HG02623 (cell line): ENCODE measurements at regions not wholly inside any gene's neighbourhood (a gene's known extent, or its start where the extent isn't known, plus 50 kb on each side); places are given as distances from the start of the nearest gene placed in this dataset.
A peak's percentile ranks its signal among the peaks of the same experiment; 100 is the strongest.

Experiments used
- ATAC-seq: cut with Tn5 transposase; IDR thresholded peaks from one replicate; pipeline ENCODE4 v1.9.1; 2021; ENCODE audit warnings: moderate library complexity; ENCODE audit not compliant: unreplicated experiment

GRCh38 chr3:161794551-161794950, 297.9 kb downstream of the OTOL1 start:
- no peak for ATAC-seq

- ATAC-seq, result no peak
Measured at GRCh38 chr3:161796312-161796711, 299.7 kb downstream of the OTOL1 start.

GRCh38 chr3:161796780-161797179, 300.2 kb downstream of the OTOL1 start:
- no peak for ATAC-seq

- no peak for ATAC-seq
Measured at GRCh38 chr3:161798016-161798415, 301.4 kb downstream of the OTOL1 start.

- ATAC-seq, result no peak
Measured at GRCh38 chr3:161800985-161801559, 304.5 kb downstream of the OTOL1 start.

GRCh38 chr3:161818106-161818505, 321.5 kb downstream of the OTOL1 start:
- no peak for ATAC-seq

GRCh38 chr3:161821591-161821990, 325.0 kb downstream of the OTOL1 start:
- no peak for ATAC-seq

GRCh38 chr3:161822291-161822690, 325.7 kb downstream of the OTOL1 start:
- ATAC-seq, result no peak

GRCh38 chr3:161823910-161824309, 327.3 kb downstream of the OTOL1 start:
- ATAC-seq, result no peak

GRCh38 chr3:161838021-161838420, 341.4 kb downstream of the OTOL1 start:
- ATAC-seq, result no peak

- no peak for ATAC-seq
Measured at GRCh38 chr3:161848376-161848775, 351.8 kb downstream of the OTOL1 start.

GRCh38 chr3:161851941-161852566, 355.4 kb downstream of the OTOL1 start:
- peak; percentile 92 for ATAC-seq

GRCh38 chr3:161852744-161853143, 356.1 kb downstream of the OTOL1 start:
- ATAC-seq, result no peak

GRCh38 chr3:161854232-161854771, 357.7 kb downstream of the OTOL1 start:
- ATAC-seq, result no peak

GRCh38 chr3:161859057-161859456, 362.4 kb downstream of the OTOL1 start:
- ATAC-seq, result no peak

GRCh38 chr3:161859865-161860450, 363.4 kb downstream of the OTOL1 start:
- ATAC-seq, result no peak

- ATAC-seq, result no peak
Measured at GRCh38 chr3:161863775-161864174, 367.2 kb downstream of the OTOL1 start.

GRCh38 chr3:161866176-161866575, 369.6 kb downstream of the OTOL1 start:
- ATAC-seq, result no peak

GRCh38 chr3:161875483-161875882, 378.9 kb downstream of the OTOL1 start:
- ATAC-seq, result no peak

GRCh38 chr3:161879470-161879869, 382.9 kb downstream of the OTOL1 start:
- ATAC-seq, result peak; percentile 60

GRCh38 chr3:161884830-161885229, 388.2 kb downstream of the OTOL1 start:
- no peak for ATAC-seq

GRCh38 chr3:161890147-161890625, 393.6 kb downstream of the OTOL1 start:
- ATAC-seq, result no peak
